ENCODE measurements at regions not wholly inside any gene's neighbourhood (a gene's known extent, or its start where the extent isn't known, plus 50 kb on each side); places are given as distances from the start of the nearest gene placed in this dataset.
"Not testable (repeated sequence)": the region's sequence is repeated elsewhere in the genome, so short reads cannot be mapped to it uniquely, and the experiment has no call there.

DNA sequence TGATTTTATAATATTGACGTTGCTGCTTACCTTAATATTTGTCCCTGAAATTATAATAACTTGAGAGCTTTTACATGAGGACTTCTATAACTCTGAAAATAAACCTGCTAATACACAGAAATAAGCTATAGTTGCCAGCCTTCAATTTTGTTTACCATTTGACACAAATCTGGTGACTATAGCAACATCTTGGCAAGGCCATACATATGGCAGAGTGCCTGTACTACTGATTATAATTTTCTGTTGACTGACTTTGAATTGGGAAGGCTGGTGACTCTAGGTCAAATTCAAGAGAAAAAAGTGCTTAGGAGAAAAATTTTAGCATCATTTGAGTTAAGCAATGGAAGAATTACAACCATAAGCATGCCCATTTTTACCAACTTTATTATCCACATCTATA is 581.4 kb upstream of the PTPRD start:
- H3K27ac ChIP-seq, result no peak overlapping the region
- TF ChIP-seq, protein P1, sequence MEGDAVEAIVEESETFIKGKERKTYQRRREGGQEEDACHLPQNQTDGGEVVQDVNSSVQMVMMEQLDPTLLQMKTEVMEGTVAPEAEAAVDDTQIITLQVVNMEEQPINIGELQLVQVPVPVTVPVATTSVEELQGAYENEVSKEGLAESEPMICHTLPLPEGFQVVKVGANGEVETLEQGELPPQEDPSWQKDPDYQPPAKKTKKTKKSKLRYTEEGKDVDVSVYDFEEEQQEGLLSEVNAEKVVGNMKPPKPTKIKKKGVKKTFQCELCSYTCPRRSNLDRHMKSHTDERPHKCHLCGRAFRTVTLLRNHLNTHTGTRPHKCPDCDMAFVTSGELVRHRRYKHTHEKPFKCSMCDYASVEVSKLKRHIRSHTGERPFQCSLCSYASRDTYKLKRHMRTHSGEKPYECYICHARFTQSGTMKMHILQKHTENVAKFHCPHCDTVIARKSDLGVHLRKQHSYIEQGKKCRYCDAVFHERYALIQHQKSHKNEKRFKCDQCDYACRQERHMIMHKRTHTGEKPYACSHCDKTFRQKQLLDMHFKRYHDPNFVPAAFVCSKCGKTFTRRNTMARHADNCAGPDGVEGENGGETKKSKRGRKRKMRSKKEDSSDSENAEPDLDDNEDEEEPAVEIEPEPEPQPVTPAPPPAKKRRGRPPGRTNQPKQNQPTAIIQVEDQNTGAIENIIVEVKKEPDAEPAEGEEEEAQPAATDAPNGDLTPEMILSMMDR (conservative IDR thresholded peaks at IDR 0.05), result no peak

DNA sequence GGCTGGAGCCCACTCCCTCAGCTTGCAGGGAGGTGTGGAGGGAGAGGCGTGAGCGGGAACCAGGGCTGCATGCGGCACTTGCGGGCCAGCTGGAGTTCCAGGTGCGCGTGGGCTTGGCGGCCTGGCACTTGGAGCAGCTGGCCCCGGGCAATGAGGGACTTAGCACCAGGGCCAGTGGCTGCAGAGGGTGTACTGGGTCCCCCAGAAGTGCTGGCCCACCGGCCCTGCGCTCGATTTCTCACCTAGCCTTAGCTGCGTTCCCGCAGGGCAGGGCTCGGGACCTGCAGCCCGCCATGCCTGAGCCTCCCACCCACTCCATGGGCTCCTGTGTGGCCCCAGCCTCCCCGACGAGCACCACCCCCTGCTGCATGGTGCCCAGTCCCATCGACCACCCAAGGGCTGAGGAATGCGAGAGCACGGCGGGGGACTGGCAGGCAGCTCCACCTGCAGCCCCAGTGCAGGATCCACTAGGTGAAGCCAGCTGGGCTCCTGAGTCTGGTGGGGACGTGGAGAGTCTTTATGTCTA is 584.1 kb upstream of the PTPRD start:
- H3K27ac ChIP-seq, result not testable (repeated sequence)

DNA sequence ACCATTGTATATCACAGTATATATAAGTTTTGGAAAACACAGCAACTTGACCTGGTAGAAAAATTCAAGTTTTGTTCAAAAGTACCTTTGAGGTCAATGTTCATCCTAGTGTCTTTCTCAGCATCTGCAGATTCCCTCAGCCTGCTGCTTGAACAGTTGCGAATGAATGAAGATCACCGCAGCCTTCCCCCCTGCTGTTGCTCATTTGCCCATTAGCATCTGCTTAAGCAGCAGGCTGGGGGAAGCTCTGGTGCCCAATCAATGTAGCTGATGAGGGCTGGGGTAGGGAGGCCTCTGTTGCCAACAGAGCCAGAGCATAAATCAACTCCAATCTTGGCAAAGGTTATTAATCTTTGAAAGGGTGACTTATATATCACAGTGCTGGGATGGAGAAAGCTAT is 586.5 kb upstream of the PTPRD start:
- TF ChIP-seq, protein P1 (conservative IDR thresholded peaks at IDR 0.05), result no peak
- H3K27ac ChIP-seq, result no peak overlapping the region

DNA sequence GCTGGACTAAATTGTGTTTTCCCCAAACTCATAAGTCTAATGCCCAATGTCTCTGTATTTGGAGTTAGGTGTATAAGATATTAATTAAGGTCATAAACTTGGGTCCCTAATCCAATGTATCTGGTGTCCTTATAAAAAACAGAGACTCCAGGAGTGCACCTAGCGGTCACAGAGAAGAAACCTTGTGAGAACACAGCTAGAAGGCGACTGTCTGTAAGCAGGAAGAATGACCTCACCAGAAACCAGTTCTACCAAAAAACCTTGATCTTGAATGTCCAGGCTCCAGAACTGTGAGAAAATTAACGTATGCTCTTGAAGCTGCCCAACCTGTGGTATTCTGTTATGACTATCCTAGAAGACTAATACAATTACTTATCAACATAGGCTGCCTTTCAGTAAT is 591.7 kb upstream of the PTPRD start:
- TF ChIP-seq, protein P1 (conservative IDR thresholded peaks at IDR 0.05), result no peak
- H3K27ac ChIP-seq, result no peak overlapping the region

DNA sequence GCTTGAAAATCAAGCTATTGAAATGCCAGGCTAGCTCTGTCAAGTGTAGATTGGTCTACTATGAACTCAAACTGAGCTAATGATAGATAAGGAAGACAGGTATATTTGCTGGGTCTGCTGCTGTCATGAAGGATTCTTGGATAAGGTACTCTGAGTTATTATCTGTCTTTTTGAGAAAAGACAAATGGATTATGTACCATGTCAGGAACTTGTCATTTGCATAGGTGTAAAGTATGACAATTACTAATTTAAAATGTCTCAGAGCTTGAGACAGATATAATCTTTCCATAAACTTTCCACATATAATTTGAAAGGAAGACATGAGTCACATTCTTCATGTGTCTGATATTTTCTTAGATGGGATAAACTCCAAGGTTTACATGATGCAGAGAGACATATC is 594.1 kb upstream of the PTPRD start:
- TF ChIP-seq, protein P1 (conservative IDR thresholded peaks at IDR 0.05), result no peak

DNA sequence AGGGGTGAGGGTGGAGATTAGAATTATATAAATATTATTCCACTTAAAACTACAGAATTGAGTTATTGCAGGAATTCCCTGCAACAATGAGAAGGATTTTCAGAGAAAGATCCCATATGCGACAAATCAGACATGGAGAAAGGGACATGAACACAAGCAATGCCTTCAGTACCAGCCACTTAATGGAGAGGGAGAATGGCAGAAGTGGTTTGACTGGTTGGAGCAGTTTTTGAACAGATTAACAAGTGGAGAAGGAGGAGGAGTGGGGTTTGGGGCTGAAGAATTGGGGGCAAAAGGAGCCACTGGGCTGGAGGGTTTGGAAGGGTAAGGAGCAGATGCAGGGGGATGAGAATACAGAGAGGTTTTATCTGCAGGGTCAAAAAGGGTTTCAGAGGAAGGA is 620.9 kb upstream of the PTPRD start:
- TF ChIP-seq, protein P1 (conservative IDR thresholded peaks at IDR 0.05), result no peak
- no peak overlapping the region for H3K27ac ChIP-seq

More for the DNA sequence above, 594.1 kb upstream of the PTPRD start:
- H3K27ac ChIP-seq, result no peak overlapping the region

DNA sequence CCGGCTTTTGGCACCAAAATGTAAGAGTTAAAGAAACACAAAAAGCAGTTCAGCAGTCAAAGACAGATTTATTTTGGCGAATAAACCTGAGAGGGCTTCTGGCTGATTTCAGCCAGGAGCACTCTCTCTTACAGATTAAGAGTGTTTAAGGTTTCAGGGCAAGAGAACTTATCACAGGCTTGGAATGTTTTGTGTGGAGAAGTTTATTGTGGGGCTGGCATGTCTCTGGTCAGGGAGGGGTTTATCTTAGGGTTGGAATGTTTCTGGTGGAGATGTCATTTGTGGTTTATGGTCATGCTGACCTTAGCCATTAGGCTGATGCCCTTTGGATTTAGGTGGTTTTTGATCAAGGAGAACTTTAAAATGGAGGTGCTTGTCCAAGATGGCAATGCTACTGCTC is 622.3 kb upstream of the PTPRD start:
- H3K27ac ChIP-seq, result no peak overlapping the region
- TF ChIP-seq, protein P1 (conservative IDR thresholded peaks at IDR 0.05), result no peak

DNA sequence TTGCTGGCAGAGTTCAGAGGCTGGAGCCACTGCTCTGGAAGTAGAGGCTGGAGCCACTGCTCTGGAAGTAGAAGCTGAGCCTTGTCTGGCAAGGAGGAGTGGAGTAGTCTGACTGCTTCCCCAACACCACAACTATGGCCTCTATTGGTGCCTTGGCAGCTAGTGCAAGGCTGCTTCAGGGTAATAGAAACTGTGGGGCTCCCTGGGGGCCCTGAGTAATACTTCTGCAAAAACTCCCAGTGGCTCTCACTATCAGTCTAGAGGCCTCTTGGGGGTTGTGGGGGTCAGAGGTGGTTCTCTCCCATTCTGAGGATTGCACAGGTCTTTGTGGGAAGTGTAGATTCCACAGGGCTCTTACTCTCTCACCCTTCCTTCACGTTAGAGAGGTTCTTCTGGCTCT is 629.0 kb upstream of the PTPRD start:
- no peak overlapping the region for H3K27ac ChIP-seq
- TF ChIP-seq, protein P1 (conservative IDR thresholded peaks at IDR 0.05), result no peak

All from VCaP (cell line).